Right lobe of liver (tissue), 6 donors: ENCODE measurements at regions not wholly inside any gene's neighbourhood (a gene's known extent, or its start where the extent isn't known, plus 50 kb on each side); places are given as distances from the start of the nearest gene placed in this dataset.

ENCODE experiments used
- ATAC-seq, 4 donors: fragments of 200-7000 bp; cut with Tn5 transposase; one replicate each; pipeline ENCODE4 v1.9.1; 2020; ENCODE audit warnings: mild to moderate bottlenecking in 4 of 4, moderate library complexity in 4 of 4
- DNase-seq, 3 donors: peaks; one replicate each; pipeline ENCODE4 v3.0.0-alpha.2; 2020
- H3K27ac ChIP-seq, 3 donors: fragments of 200-600 bp; one replicate each; pipeline ENCODE4 v1.8.0; 2022
- H3K27me3 ChIP-seq, 2 donors: fragments of 200-600 bp; one replicate each; pipeline ENCODE4 v1.8.0; 2022
- H3K36me3 ChIP-seq, 4 donors: fragments of 200-600 bp; sonication (generic) in 1 of 4; one replicate each; pipeline versions ENCODE4 v1.5.1 to v1.8.0; 2017 to 2022; ENCODE audit warnings: control low read depth in 1 of 4
- H3K4me1 ChIP-seq, 4 donors: fragments of 200-600 bp; sonication (generic) in 1 of 4; one replicate each; pipeline versions ENCODE4 v1.5.1 to v1.8.0; 2017 to 2022; ENCODE audit warnings: control low read depth in 1 of 4
- H3K4me3 ChIP-seq, 3 donors: fragments of 200-600 bp; one replicate each; pipeline ENCODE4 v1.8.0; 2022
- H3K9me3 ChIP-seq, 4 donors: fragments of 200-600 bp; sonication (generic) in 1 of 4; one replicate each; pipeline versions ENCODE4 v1.5.1 to v1.8.0; 2017 to 2022; ENCODE audit warnings: control low read depth in 1 of 4
- POLR2A ChIP-seq: fragments of 450-650 bp; IDR thresholded peaks from one replicate; pipeline ENCODE4 v1.6.1; 2017; ENCODE audit warnings: antibody characterized with exemption, mild to moderate bottlenecking
- whole genome bisulfite sequencing: methylation state at CpG from one replicate; pipeline ENCODE4 v1.1.6; 2018; ENCODE audit warnings: low coverage, low lambda C conversion rate; ENCODE audit not compliant: insufficient coverage; ENCODE audit errors: missing lambda C conversion rate; 5-methylcytosine and 5-hydroxymethylcytosine counted together
- intact Hi-C, 2 donors: fragments of 100-400 bp; cut with DNase I; formaldehyde crosslinking; loops; one replicate each; pipeline versions ENCODE4 v1.11.2 to v1.14.1; 2022
- TF ChIP-seq, protein P1 (sequence below), 4 donors: fragments of 200-600 bp in 3 of 4; fragments of 450-650 bp in 1 of 4; IDR thresholded peaks; one replicate each; pipeline versions ENCODE4 v1.5.1 to v1.8.0; 2016 to 2022; ENCODE audit warnings: antibody characterized with exemption in 4 of 4, mild to moderate bottlenecking in 2 of 4
- donor health status: DM: no; HTN: yes; CAD: no.
- donor health status: DM: no; HTN: no; CAD: no.
- donor health status: DM: no; HTN: no; CAD: no.
- donor health status: DM: no; HTN: yes; CAD: no.
- donor health status: DM: no; HTN: yes; CAD: no.

DNA sequence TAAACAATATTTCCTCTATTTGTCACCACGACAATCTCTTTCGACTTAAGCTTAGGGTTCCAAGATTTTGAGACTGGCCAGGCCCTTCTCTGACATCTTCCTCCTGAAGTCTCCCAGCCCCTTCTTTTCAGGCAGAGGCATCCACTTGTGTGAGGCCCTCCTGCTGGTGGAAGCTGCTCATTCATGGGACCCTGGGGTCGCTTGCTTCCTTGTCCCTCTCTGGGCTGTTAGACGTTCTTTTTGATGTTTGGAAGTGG, 188.2 kb upstream of the APCDD1 start:
- no peak for ATAC-seq

DNA sequence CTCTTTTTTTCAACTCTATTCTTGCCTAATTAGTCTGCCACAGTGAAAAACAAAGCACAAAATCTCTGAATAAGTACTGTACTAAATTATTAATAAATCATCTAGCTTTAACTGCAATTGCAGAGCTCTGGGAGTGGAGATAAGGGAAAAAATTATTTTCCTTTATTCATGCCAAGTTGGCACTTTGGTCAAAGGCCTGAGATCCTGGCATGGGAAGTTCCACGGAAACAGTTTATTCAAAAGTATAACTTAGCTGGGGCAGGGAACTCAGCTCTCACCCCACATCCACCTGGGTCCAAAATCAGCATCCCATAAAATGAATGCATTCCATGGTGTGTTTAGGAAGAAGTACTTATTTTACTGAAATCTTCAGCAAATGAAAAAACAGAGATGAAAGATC, 185.2 kb upstream of the APCDD1 start:
- no peak for ATAC-seq
- intact Hi-C loops, result no loop called here
- no peak overlapping the region for H3K4me3 ChIP-seq
- H3K36me3 ChIP-seq, result no peaks in the 10 kb centered on the region
- no peaks in the 10 kb centered on the region for H3K9me3 ChIP-seq
- H3K4me1 ChIP-seq, result no peaks in the 10 kb centered on the region
- 67% methylated on average over 1 of the region's 1 CpG for WGBS
- no peak for DNase-seq
- no peak overlapping the region for H3K27ac ChIP-seq
- TF ChIP-seq POLR2A, result no peak
- TF ChIP-seq, protein P1, sequence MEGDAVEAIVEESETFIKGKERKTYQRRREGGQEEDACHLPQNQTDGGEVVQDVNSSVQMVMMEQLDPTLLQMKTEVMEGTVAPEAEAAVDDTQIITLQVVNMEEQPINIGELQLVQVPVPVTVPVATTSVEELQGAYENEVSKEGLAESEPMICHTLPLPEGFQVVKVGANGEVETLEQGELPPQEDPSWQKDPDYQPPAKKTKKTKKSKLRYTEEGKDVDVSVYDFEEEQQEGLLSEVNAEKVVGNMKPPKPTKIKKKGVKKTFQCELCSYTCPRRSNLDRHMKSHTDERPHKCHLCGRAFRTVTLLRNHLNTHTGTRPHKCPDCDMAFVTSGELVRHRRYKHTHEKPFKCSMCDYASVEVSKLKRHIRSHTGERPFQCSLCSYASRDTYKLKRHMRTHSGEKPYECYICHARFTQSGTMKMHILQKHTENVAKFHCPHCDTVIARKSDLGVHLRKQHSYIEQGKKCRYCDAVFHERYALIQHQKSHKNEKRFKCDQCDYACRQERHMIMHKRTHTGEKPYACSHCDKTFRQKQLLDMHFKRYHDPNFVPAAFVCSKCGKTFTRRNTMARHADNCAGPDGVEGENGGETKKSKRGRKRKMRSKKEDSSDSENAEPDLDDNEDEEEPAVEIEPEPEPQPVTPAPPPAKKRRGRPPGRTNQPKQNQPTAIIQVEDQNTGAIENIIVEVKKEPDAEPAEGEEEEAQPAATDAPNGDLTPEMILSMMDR (IDR thresholded peaks at IDR 0.05), result no peak
- no peaks in the 10 kb centered on the region for H3K27me3 ChIP-seq

More for the DNA sequence above, 188.2 kb upstream of the APCDD1 start:
- H3K27ac ChIP-seq, result no peak overlapping the region
- H3K9me3 ChIP-seq, result no peaks in the 10 kb centered on the region
- H3K4me1 ChIP-seq, result no peaks in the 10 kb centered on the region
- WGBS, result 43% methylated on average over 4 of the region's 4 CpGs
- no peak overlapping the region for H3K4me3 ChIP-seq
- no peaks in the 10 kb centered on the region for H3K36me3 ChIP-seq
- intact Hi-C loops, result no loop called here
- no peak for TF ChIP-seq POLR2A
- TF ChIP-seq, protein P1 (IDR thresholded peaks at IDR 0.05), result no peak
- no peaks in the 10 kb centered on the region for H3K27me3 ChIP-seq
- DNase-seq, result no peak

DNA sequence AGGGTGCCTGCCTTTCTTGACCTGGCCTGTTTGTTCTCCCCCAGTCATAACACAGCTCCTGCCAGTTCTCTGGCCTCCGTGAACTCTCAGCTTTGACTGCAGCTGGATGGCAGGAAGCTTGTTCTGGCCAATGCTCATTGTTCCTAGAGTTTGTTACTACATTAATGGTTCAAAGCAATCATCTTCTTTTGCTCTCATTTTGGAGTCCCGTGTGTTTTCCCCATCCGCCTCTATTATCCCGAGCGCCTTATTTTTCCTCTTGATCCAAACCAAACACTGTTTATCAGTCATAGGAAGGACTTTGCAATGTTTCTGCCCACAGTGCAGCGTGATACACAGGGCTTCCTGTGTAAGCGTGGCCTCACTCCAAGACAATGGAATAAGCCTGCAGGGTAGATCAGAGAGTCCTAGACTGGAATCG, 184.3 kb upstream of the APCDD1 start:
- H3K36me3 ChIP-seq, result no peaks in the 10 kb centered on the region
- no peak for DNase-seq

DNA sequence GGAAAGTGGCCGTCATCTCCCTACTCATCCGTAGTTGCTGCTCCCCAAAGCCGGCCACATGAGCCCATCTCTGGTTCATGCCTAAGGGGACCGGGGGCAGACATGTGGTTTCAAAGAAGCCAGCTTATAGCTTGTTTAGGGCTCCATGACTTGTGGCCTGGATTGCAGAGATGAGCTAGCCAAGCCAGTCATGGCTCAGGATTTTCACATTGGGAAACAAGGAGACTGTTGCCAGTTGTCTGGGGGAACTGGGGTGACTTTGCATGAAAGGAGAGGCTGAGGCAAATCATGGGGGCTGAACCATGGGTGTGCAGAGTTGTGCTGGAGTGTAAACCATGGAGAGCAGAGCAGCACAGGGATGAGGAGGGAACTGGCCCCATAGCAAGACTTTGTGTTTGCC, 183.0 kb upstream of the APCDD1 start:
- TF ChIP-seq, protein P1 (IDR thresholded peaks at IDR 0.05), result no peak
- no peak for TF ChIP-seq POLR2A
- Histone ChIP-seq H3K27ac (no peak overlapping the region), H3K4me3 (no peak overlapping the region), H3K9me3 (no peaks in the 10 kb centered on the region), H3K36me3 (no peaks in the 10 kb centered on the region), H3K27me3 (no peaks in the 10 kb centered on the region), H3K4me1 (no peaks in the 10 kb centered on the region)
- DNase-seq (no peak), ATAC-seq (no peak)
- intact Hi-C loops, result no loop called here
- no CpG with 5 or more reads among the region's 4 CpGs for WGBS

More for the DNA sequence above, 184.3 kb upstream of the APCDD1 start:
- TF ChIP-seq POLR2A, result no peak
- TF ChIP-seq, protein P1 (IDR thresholded peaks at IDR 0.05), result no peak
- Histone ChIP-seq H3K4me3 (no peak overlapping the region), H3K9me3 (no peaks in the 10 kb centered on the region), H3K27ac (no peak overlapping the region), H3K27me3 (no peaks in the 10 kb centered on the region), H3K4me1 (no peaks in the 10 kb centered on the region)
- WGBS, result 29% methylated on average over 6 of the region's 8 CpGs
- intact Hi-C loops, result no loop called here
- peak; percentile 70 to 85 (median 82) for ATAC-seq

DNA sequence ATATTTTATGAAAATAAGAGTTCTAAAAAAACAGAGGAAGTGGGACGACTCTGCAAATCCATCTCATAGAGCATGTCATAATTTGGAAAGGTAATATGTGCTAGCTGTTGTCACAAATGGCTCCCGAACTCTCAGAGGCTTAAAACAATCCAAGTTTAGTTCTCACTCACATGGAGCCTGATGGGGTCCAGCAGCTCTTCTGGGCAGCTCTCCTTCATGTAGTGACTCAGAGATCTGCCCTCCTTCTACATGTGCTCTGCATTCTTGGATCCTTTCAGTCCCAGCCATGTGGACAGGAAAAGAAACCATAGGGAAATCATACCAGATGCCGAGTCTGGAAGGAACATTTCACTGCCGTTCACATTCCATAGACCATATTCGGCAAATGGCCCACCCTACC, 180.1 kb upstream of the APCDD1 start:
- Histone ChIP-seq H3K27me3 (no peaks in the 10 kb centered on the region), H3K4me1 (no peaks in the 10 kb centered on the region), H3K36me3 (no peaks in the 10 kb centered on the region), H3K9me3 (no peaks in the 10 kb centered on the region), H3K27ac (no peak overlapping the region), H3K4me3 (no peak overlapping the region)
- intact Hi-C loops, result no loop called here
- ATAC-seq, result no peak
- DNase-seq, result no peak
- 50% methylated on average over 5 of the region's 5 CpGs for WGBS
- no peak for TF ChIP-seq POLR2A
- TF ChIP-seq, protein P1 (IDR thresholded peaks at IDR 0.05), result no peak
